ENCODE measurements at regions not wholly inside any gene's neighbourhood (a gene's known extent, or its start where the extent isn't known, plus 50 kb on each side); places are given as distances from the start of the nearest gene placed in this dataset.

DNA sequence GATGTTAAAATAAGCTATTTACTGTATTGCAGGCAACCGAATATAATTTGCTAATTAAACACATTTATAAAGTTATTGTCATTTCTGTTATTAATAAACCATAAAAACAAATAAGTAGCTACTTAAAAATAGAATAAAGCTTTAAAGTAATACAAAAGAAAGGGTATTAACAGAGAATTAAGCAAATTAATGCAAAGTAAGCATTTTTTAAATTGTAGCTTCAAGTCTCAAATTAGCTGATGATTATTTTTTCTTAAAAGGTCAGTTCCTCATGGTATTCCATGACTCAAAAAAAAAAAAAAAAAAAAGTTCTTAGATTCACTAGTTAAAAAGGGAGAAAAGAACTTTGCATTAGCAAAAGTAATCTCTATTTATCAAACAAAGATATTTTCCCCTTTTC is 292.5 kb downstream of the SLITRK1 start:
- DNase-seq: no peak

DNA sequence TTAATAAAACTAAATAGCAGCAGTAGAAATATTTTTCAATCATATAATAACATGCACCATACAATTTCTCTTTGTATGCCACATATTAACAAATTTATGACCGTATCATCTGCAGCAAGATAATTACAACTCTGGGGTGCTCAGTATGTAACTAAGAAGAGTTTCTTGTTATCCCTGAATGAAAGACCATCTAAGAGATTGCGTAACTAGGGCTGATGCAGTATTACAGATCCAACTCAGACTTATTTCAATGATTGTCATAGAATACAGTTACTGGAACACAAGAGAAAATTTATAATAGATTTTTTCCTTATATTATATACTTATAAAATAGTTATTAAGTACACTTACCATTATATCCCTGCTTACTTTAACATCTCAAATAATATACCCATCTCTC is 305.1 kb downstream of the SLITRK1 start:
- no peak for DNase-seq

DNA sequence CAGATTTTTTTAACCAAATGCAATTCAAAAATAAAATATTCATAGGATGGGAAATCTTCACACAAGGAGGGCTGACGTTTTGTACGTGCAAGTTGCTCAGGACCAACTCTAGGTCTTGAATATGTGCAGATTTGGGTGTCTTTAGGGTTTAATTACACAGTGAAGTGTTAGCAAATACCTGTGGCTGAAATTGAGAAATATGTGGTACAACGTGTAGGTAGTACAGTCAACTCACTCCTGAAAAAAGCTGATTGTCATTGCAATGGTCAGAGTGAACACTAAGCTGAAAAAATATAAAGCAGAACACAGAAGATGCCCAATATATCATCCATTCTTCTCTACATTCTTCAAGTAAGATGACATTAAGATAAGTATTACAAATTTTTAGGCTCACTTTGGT is 314.3 kb downstream of the SLITRK1 start:
- no peak for DNase-seq

DNA sequence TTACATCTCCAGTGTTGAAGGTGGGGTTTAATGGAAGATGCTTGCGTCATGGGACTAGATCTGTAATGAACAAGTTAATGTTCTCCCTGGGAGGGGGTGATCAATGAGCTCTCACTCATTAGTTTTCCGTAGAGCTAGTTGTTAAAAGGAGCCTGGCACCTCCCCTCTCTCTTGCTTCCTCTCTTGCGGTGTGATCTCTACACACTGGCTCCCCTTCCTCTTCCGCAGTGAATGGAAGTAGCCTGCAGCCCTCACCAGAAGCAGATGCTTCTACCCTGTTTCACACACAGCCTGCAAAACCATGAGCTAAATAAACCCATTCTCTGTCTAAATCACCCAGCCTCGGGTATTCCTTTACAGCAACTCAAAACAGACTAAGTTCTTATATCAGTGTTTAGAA is 318.8 kb downstream of the SLITRK1 start:
- DNase-seq: no peak

DNA sequence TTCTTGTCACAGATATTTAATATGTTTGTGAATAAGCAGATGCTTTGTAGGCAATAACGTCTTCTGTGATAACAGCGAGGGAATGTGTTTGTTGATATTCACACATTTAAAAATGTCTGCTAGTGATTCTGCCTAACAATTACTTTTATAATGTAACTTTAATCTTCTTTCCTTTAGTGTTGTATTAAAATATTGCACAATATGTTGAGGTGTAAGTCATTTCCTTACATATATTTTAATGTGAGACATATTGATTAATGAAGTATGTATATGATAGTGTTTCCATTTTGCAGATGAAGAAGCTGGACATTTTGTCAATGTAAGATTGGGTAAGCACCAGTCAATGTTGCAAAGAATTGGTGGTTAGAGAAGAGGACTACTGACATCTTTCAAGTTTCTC is 324.4 kb downstream of the SLITRK1 start:
- DNase-seq: no peak

DNA sequence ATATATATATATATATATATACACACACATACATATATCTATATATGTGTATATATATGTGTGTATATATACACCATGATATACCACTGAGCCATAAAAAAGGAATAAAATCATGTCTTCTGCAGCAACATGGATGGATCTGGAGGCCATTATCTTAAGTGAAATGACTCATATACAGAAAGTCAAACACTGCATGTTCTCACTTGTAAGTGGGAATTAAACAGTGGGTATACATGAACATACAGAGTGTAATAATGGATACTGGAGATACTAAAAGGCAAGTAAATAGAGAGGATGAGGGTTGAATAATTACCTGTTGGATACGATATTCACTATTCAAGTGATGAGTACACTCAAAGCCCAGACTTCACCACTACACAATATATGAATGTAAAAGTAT is 332.6 kb downstream of the SLITRK1 start:
- DNase-seq: no peak

DNA sequence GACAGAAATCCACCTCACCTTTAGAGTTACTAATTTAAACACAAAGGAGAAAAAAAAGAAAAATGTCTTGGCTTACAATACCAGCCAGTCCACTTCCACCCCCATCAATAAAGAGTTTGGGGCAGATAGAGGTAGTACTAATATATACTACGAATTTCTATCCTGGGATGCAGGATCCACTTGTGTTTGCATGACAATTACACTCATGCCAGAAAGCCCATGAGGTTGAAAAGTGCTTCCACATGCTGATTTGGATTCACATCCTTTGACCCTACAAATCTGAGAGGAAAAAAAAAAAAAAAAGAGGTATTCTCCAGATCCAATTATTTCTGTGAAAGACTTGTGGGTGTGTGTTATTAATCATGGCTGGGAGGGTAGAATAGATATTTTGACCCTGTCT is 335.2 kb downstream of the SLITRK1 start:
- DNase-seq: no peak

DNA sequence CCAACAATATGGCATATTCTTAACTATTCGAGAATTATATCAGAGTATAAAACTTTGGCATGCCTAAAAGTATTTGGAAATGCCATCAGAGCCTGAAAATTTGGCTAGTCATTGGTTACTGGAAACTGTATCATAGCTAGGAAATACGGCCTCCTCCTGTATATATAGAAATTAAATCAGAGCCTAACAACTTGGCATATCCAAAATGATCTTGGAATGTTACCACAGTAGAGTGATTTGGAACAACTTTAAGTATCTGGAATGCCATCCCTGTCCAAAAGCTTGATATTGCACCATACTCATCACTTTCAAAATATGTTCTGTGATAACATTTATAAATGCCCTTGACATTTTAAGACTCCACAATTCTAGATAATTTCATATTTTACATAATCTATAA is 335.8 kb downstream of the SLITRK1 start:
- no peak for DNase-seq

DNA sequence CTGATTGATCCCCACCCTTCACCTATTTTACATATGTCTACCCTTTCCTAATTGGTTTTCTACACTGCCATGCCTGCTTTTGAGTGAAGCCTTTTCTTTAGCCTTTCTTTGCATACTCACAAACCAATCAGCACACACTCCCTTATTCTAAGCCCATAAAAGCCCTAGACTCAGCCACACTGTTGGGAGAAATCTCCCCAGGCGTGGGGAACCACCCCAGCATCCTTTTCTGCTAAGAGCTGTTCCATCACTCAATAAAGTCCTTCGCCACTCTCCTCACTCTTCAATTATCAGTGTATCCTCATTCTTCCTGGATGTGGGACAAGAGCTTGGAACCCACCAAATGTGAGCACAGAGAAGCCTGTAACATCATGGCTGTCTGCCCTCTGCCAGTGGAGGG is 343.6 kb downstream of the SLITRK1 start:
- no peak for DNase-seq

DNA sequence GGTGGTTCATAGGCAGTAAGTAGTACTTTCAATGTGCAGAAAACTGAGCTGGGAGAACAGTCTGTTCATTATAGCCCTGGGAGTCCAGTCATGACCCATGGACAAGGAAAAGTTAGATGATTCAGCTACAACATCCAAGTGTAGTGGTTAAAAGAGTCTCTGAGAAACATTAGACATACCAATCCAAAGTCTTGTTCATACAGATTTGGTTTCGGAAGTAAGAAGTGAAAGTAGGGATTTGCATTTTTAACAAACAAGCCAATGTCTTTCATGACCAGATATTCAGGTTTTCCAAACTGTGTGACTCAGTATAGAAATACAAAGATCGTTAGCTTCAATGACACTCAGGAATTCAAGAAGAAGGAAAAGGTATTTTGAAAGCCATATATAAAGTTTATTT is 345.3 kb downstream of the SLITRK1 start:
- no peak for DNase-seq

DNA sequence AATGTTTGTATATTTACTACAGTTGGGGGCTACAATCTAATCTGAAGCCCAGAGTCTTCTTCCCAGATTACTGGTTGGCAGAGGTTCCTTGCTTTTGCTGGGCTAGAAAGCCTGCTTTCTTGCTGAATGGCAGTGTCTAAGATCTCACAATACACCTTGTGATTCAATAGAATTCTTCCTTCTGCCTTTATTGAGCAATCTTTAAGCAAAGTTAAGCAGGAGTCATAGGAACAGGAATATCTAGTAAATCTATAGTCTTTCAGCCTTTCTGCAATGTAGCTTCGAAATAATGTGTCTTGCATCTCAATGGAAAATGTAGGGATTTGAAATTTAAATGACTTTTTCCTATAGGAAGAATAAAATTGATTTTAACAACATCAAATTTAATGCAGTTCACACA is 346.1 kb downstream of the SLITRK1 start:
- no peak for DNase-seq

DNA sequence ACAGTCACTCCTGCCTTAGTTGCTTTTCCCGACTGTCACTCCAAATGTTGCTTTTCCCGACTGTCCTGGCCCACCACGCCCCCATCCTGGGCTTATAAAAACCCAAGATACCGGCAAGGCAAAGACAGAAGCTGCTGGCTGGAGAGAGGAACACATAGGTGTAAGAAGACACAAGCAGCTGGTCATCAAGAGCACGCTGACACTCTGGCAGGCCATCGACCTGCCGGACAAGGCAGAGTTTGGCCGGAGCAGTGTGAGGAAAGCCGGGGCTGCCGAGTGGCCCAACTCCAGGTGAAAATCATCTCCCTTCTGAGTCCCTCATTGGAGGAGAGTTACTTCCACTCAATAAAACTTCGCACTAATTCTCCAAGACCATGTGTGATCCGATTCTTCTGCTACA is 349.5 kb downstream of the SLITRK1 start:
- no peak for DNase-seq

DNA sequence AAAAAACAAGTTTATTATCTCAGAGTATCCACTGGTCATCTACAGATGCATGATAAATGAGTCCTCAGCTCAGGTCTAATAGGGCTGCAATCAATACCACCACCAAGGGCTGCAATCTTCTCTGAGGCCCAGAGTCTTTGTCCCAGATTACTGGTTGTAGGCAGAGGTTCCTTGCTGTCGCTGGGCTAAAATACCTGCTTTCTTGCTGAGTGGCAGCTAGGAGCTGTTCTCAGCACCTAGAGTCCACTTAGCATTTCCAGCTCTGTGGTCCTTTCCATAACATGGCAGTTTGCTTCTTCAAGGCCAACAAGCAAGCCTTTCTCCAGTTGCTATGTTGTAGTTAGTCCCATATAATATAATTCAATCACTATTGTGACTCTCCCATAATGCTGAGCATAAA is 351.3 kb downstream of the SLITRK1 start:
- no peak for DNase-seq

DNA sequence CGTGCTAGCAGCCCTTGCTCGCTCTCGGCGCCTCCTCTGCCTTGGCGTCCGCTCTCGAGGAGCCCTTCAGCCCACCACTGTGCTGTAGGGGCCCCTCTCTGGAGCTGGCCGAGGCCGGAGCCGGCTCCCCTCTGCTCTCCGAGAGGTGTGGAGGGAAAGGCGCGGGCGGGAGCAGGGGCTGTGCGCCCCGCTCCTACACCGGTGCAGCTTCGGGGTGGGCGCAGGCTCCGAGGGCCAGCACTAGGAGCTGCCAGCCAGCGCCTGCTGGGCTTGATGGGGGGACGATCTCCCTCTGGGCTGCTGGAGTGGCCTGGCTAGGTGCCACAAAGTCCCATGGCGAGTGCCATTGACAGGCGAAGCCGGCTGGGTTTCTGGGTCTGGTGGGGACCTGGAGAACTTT is 365.5 kb downstream of the SLITRK1 start:
- no peak for DNase-seq

DNA sequence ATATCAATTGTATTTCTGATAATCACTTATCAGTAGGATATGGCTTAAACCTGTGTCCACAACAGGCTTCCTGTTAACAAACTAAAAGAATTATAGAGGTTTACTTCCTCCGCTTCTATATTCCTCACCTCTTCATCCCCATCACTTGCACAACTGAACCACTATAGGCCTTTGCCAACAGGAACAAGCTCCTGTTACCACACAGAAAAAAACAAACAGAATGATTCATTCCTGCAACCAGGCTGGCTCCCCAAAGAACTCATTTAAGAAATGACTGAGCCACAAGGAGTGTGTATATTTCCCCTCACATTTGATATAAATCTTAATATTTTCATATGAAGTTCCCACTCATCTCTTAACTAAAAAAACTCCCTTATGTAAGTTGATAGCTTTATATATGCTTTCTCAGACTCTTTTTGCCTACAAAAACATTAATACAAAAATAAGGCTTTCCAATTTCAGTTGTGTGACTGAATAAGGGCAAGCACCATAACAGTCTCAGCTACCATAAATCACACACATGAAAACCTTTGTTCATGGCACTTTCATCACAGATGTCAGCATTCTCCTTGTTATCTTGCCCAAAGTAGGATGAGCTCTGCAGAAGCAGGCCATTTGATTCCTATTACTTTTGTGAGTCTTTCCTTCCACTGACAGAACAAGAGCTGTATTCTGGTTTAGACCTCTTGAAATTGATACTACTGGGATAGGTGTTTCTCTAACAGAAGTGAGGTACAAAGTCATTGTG is 366.8 kb downstream of the SLITRK1 start:
- no peak for DNase-seq

DNA sequence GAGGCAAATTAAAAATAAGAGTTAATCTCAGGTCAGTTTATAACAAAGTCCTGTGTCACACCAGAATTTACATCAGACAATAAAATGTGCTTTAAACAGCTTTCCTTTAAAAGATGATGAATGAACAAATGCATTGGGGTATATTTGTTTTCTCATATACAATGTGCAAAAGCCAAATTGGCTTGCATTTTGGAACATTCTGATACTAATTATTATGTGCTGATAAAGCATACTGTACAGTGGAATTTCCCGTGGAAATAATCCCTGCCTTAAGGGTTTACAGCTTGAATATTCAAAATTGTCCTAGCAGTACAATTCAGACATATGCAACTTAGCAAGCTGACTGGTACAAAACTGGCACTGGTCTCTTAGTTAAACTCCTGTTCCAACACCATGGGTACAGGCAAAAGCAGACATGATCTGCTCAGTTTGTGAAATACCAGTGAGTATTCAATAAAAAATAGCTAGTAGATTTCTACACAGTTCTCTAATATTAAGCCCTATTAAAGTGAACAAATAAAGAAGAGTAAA is 373.4 kb downstream of the SLITRK1 start:
- no peak for DNase-seq

DNA sequence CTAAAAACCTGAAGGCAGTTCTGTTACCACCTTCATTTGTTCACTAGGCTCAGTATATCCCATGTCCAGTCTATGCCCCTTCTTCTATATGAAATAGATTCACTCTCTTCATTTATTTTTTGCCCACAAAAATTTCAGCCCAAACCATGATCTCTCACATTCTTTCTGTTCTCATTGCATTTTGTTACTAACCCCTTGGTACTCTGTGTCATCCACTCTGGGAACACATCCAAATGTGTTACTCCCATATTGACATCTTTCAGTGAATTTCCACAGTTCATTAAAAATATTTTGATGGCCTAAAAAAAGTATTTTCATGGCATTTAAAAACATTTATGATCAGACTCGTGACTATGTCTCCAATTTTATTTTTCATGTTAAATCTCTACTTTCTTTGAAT is 378.9 kb downstream of the SLITRK1 start:
- no peak for DNase-seq

DNA sequence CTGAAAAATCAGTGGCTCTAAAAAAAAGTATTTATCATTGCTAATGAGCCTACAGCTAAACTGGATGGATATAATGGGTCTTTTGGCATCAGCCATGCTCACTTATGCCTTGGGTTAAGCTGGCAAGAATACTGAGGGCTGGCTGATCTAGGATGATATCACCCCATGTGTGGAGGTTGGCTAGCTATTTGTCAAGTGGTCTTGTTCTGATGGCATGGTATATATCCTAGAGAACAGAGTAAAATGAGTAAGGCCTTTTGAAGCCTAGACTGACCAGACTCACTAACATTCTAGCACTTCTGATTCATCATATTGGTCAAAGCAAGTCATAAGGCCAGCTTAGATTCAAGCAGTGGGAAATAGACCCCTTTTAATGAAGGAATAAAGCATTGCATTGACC is 383.0 kb downstream of the SLITRK1 start:
- no peak for DNase-seq

DNA sequence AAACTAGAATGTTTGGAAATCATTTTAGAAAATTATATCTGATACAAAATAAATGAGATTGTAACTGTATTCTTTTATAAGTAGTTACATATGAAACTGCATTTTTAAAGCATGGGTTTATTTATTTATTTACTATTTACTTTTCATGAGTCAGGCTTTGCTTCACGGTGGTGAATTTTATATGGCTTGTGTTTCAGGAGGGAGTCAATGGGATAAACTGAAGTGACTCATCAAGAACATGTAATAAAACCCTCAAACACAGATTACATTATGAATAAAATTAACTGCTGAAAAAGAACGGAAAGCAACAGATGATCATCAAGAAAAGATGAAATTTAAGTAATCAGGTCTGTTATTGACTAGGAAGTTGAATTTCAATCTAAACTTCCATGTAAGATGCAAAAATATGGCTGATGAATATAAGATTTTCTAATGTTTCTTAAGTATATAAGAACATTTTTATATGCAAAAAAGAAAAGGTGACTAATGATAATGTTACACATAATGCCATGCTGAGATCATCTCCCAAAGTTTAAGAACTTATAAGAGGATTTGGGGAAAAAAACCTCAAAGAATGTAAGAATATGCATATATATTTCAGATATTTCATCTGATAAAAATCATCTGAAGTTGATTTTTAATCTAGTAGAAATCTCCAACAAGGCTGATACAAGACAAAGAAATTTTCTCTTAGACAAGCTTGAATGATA is 383.6 kb downstream of the SLITRK1 start:
- no peak for DNase-seq

DNA sequence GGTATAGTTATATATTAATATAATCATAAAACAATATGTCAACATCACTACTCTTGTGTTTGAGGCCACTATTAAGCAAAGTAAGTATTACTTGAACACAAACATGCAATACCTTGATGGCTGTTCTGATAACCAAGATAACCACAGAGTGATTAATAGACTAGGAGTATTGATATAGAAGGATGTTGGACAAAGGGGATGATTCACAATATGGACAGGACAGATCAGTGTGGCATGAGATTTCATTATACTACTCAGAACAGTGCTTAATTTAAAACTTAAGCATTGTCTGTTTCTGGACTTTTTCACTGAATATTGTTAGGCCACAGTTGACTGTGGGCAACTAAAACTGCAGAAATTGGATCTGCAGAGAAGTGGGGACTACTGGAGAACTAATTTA is 384.2 kb downstream of the SLITRK1 start:
- DNase-seq: no peak

DNA sequence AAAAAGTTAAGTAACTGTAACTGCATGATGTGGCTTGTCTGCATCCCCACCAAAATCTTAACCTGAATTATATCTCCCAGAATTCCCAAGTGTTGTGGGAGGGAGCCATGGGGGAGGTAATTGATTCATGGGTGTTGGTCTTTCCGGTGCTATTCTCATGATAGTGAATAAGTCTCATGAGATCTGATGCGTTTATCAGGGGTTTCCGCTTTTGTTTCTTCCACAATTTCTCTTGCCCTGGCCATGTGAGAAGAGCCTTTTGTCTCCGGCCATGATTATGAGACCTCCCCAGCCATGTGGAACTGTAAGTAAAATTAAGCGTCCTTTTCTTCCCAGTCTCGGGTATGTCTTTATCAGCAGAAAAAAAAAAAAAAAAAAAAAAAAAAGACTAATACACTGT is 385.8 kb downstream of the SLITRK1 start:
- no peak for DNase-seq

DNA sequence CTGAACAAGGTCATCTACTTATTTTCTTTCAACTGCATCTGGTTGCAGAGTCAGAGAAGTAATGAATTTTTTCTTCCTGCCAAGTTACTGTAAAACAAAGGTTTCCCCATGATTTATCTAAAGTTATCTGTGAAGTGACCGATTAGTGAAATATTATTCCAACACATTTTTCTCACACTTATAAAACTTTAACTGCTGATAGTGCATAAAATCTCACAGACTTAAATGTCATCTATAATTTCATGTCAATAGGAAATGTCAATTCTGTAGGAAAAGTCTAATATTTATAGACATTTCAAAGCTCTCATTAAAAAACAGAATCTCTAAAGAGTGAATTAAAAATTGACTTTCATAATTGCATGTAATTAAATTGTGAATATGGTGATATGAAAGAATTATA is 397.2 kb downstream of the SLITRK1 start:
- DNase-seq: no peak

DNA sequence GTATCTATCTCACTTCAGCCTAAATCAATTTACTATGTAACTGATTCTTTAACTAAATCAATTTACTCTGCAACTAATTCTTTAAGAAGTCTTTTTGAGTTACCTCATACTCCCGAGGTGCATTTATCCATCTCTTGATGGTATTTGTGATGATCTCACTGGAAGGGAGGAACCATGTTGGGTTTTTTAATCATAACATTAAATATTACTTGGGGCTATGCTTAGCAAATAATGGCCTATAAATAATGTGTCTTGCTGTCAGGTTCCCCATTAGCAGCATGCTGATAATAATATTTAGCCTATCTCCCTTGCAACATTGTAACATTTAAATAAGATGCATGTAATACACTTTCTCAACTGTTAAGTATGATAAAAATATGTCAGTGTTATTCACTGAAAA is 411.3 kb downstream of the SLITRK1 start:
- DNase-seq: no peak

DNA sequence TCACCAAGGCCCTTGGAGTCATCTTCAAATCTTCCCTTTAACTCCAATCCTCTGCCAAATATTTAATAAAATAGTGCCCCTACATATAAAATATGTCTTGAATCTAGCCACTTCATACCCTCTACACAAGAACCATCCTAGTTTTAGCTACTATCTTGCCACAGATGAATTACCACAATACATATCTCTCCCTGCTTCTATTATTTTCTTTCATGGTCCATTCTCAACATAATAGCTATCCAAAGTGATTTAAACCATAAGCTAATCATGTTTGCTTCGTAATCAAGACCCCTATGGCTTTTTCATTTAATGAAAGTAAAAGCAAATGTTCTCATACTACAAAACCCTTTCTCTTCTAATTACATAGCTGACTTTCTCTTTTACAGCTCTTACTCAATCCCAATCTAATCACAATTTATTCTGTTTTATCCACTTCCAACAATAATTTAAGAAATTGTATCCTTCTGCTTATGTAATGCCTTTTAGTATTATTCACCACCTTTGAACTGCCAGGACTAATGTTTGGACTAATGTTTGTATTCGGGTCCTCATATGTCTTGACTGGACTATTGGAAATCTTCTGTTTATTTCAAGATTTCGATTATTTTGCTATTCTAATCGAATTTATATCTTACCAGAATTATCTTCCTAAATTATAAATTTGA is 412.0 kb downstream of the SLITRK1 start:
- no peak for DNase-seq

Measured in CD4-positive, alpha-beta T cell treated with Interleukin-15 for 1 hour (primary cell).